Stimulated activated CD8-positive, alpha-beta memory T cell treated with anti-CD3 and anti-CD28 coated beads, Interleukin-15, amount 100 ng/mL, for 1 hour (primary cell): ENCODE measurements at regions not wholly inside any gene's neighbourhood (a gene's known extent, or its start where the extent isn't known, plus 50 kb on each side); places are given as distances from the start of the nearest gene placed in this dataset.
A peak's percentile ranks its signal among the peaks of the same experiment; 100 is the strongest.
"Not testable (repeated sequence)": the region's sequence is repeated elsewhere in the genome, so short reads cannot be mapped to it uniquely, and the experiment has no call there.

ENCODE experiments used
- DNase-seq: peaks from one replicate; pipeline ENCODE4 v3.0.0-alpha.2; 2020; ENCODE audit warnings: low read depth

GRCh38 chr1:199220031-199220430, 581.2 kb downstream of the PTPRC start:
- no peak for DNase-seq

DNA sequence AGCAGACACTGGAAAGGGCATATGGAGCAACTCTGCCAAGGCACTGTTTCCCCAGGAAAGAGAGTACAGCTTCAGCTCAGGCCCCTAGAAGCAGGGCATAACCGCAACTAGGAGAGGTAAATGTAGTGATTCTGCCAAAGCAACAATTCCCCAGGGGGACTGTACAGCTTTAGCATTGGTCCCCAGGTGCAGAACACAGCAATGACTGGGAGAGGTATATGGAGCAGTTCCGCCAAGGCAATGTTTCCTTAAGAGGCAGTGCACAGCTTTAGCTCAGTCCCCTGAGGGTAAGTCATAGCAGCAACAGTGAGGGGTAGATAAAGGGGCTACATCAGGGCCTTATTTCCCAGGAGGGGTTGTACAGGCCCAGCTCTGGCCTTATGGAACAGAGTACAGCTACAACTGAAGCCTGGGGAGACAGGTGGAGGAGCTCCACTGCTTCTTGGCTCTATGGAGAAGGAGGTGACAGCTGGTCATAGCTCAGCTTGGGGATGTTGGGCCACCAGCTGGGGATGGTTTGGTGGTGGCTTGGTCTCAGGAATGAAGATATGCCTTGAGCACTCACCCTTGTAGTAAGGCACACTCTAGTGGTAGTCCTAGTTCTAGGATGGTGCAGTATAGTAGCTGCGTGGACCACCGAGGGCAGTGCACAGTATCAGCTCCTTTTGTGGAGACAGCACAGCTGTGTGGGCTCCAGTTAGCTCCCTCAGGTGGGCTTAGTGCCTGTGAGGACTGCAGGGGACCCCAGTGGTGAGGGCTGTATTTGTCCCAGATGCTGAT, 582.7 kb downstream of the PTPRC start:
- no peak for DNase-seq

DNA sequence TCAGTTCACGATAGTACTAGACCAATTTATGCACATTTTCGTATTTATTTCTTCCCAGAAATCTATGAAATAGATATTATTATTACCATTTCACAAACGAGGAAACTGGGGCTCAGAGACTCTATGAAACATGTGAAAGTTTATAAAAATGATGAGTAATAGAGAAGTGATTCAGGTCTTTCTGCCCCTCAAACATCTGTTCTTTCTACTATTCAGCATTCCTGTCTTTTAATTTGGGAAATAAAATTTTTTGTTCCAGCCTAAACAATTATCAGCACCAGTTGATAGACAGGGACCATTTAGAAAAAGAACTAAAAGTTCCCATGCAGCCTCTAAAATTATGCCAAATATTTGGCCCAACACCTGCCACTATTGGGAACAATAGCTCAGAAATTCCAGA, 585.1 kb downstream of the PTPRC start:
- DNase-seq: no peak

- DNase-seq: no peak
Observed at GRCh38 chr1:199226163-199226562, 587.3 kb downstream of the PTPRC start.

GRCh38 chr1:199242147-199242546, 603.3 kb downstream of the PTPRC start:
- DNase-seq: no peak

- no peak for DNase-seq
Observed at GRCh38 chr1:199242601-199243000, 603.8 kb downstream of the PTPRC start.

DNA sequence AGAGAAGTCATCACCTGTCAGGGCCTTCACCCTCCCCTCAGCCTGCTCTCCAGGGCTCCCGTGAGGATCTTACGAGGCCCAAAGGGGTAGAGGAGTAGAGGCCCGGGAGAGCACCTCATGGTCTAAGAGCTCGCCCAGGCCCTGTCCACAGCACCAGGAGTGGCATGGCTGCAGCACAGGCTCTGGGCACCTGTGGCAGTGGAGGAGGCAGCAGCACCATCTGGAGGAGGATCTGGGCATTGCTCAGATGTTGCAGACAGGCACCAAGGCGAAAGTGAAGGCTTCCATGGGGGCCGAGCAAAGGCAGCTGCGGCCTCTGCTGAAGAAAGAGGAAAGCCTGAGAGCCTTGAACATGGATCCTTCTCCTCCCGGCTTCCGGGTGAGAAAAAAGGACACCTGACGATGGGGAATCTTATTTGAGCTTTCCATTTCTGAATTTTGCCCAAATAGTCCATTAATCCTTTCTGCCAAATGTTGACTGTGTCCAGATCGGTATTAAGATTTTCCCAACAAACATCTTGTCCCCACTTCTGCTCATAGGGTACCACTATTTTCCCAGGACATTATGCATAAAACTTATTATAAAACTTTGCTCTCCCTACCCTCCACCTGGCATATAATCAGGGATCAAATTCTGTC, 604.7 kb downstream of the PTPRC start:
- DNase-seq: peak; percentile 16

- no peak for DNase-seq
Observed at GRCh38 chr1:199245946-199246345, 607.1 kb downstream of the PTPRC start.

- no peak for DNase-seq
Observed at GRCh38 chr1:199246716-199247115, 607.9 kb downstream of the PTPRC start.

DNA sequence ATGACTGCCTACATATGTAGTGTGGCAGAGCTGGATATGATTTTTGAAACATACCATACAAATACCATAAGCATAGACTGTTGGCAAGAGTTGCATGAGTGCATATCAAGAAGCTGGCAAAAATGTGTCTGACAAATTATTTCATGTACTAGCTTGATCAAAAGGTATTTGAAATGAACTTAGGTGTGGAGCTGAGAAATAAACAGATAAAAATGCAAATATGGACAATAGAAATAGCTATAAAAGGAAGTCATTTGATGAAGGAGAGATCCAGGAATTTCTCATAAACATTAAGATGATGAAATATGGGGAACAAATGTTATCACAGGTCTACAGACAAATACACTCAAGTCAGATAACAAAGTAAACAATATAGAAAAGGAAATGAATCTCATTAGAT, 609.1 kb downstream of the PTPRC start:
- DNase-seq: no peak

GRCh38 chr1:199254040-199254439, 615.2 kb downstream of the PTPRC start:
- DNase-seq: not testable (repeated sequence)

DNA sequence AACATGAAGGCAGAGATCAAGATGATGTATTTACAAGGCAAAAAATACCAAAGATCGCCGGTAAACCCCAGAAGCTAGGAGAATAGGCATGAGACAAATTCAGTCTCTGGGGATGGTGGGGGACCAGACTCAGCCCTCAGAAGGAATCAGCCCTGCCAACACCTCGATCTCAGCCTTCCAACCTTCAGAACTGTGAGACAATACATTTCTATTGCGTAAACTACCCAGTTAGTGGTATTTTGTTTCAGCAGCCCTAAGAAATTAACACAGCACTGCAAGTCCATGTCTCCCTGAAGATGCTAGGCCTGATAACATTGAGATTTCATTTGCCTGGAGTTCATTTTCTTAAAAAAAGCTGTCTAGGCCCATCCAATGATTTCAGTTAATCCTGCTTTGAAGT, 622.5 kb downstream of the PTPRC start:
- DNase-seq: no peak

GRCh38 chr1:199264283-199264682, 625.4 kb downstream of the PTPRC start:
- no peak for DNase-seq

GRCh38 chr1:199264911-199265310, 626.1 kb downstream of the PTPRC start:
- no peak for DNase-seq

DNA sequence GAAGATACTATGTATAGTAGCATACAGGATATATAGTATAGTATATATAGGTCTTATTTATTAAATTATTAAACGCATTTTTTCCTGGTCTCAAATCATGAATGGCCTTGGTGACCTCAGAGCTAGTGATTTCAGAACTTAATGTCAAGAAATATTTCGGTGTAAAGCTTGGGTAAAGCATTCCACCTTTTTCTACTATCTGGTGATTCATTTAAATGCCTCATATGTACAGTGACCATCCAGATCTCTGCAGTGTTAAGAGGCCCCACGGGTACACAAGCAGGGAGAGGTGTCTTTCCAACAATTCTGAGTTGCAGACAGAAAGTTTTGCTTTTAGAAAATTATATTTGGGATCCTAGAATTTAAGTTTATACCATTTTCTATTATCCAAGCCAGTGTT, 626.5 kb downstream of the PTPRC start:
- no peak for DNase-seq

DNA sequence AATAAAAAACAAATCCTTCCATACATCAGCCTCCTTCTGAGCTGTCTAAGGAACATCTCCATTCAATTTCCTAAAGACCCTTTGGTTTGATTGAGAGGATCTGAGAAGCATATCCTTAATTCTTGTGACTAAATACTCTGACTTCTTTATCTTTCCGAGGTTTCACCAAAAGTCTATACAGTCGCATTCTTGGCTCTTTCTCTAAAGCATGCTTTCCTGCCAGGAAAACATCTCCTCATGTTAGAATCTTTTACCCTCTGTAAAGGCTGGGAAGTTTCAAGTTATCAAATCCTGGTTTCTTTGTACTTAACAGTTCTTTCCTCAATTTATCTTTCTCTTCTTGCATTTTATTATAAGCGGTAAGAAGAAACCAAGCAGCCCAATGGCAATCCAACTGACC, 630.4 kb downstream of the PTPRC start:
- DNase-seq: no peak

DNA sequence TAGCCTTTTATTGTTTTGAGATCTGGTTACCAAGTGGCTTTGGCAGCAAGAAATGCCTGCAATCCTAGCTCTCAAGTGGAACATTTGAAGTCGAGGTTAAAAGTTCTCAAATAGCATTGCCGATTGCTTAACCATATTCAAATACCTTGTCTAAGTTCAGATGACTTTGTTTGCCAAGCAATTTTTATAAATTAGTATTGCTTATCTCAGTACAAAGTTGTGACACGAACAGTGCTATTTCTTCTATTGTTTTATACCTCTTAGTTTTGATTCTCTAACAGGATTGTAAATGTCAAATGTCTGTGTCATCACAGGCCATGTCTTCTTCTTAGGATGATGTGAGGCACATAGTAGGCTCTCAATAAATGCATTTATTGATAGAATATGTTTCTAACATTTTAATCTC, 633.3 kb downstream of the PTPRC start:
- no peak for DNase-seq

- DNase-seq: no peak
Observed at GRCh38 chr1:199272628-199273086, 633.8 kb downstream of the PTPRC start.

- no peak for DNase-seq
Observed at GRCh38 chr1:199273837-199274379, 635.1 kb downstream of the PTPRC start.

DNA sequence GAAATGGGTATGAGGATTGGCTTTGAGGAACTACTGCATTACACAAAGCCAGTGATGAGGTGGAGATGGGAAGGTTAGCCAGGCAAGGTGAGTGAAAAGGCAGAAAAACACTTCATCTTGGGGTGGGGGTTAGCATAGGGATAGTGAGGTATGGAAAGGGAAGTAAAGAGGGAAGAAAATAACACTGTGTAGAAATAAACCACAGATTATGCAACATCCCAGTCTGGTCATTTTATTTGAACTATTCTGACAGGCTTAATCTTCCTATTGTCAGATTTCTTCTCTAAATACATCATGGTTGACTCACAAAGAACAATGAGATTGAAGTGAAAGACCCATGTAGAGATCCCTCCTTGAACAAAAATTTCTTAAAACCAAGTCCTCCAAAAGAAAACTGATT, 640.2 kb downstream of the PTPRC start:
- no peak for DNase-seq

- no peak for DNase-seq
Observed at GRCh38 chr1:199279872-199280645, 641.2 kb downstream of the PTPRC start.

- DNase-seq: no peak
Observed at GRCh38 chr1:199282751-199283305, 644.0 kb downstream of the PTPRC start.
